Suppressor macrophage (primary cell): ENCODE measurements at regions not wholly inside any gene's neighbourhood (a gene's known extent, or its start where the extent isn't known, plus 50 kb on each side); places are given as distances from the start of the nearest gene placed in this dataset.

Experiments used
- DNase-seq, 4 experiments: peaks; one replicate each; pipeline ENCODE4 v3.0.0-alpha.2; 2020 to 2022

- DNase-seq: peak in 3 of 4 experiments; percentile 17 to 56 (median 51)
Measured at GRCh38 chr3:5071061-5071460, 51.0 kb upstream of the ARL8B start.

GRCh38 chr3:5072100-5072816 lies 49.8 kb upstream of the ARL8B start:
- peak; percentile 30 to 47 (median 42) for DNase-seq
